ENCODE measurements at regions not wholly inside any gene's neighbourhood (a gene's known extent, or its start where the extent isn't known, plus 50 kb on each side); places are given as distances from the start of the nearest gene placed in this dataset.

DNA sequence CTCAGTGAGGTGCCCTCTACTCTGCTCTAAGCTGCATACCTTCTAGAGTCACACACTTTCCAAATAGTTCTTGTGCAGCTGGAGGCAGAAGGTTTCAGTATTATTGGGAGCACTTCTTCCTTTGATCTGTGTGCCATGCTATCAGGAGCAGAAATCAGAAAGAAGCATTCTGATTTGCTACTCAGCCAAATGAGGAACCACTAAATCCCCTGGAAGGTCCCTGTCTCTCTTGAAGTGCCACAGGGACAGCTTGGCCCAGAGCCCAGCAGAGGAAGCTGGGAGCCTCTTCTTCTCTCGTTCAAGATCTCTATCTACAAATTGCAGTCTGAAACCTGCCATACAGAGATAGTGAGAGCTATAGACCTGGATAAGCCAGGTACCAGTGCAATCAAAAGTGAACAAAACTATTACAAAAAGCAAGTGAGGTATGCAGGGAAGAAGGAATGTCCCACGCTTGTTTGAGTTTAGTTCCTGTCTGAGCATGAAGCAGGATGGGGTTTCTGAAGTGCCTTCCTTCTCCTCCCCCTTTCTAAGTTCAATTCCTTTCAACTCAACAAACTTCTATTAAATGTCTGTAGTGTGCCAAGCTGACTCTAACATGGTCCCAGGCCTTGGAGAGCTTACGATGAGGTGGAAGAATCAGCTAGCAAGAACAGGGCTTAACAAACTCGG is 100.9 kb upstream of the PARP11 start:
- DNase-seq, result no peak
- peak in 1 of 4 donors; percentile 37 for ATAC-seq
- no peak for FAIRE-seq
- no peaks in the 10 kb centered on the region for H3K9me3 ChIP-seq
- TF ChIP-seq, protein P1, sequence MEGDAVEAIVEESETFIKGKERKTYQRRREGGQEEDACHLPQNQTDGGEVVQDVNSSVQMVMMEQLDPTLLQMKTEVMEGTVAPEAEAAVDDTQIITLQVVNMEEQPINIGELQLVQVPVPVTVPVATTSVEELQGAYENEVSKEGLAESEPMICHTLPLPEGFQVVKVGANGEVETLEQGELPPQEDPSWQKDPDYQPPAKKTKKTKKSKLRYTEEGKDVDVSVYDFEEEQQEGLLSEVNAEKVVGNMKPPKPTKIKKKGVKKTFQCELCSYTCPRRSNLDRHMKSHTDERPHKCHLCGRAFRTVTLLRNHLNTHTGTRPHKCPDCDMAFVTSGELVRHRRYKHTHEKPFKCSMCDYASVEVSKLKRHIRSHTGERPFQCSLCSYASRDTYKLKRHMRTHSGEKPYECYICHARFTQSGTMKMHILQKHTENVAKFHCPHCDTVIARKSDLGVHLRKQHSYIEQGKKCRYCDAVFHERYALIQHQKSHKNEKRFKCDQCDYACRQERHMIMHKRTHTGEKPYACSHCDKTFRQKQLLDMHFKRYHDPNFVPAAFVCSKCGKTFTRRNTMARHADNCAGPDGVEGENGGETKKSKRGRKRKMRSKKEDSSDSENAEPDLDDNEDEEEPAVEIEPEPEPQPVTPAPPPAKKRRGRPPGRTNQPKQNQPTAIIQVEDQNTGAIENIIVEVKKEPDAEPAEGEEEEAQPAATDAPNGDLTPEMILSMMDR (IDR thresholded peaks at IDR 0.05), result no peak
- no peaks in the 10 kb centered on the region for H3K36me3 ChIP-seq
- no peaks in the 10 kb centered on the region for H3K27me3 ChIP-seq
- intact Hi-C loops (cut with DNase I), result no loop called here
- WGBS, 2 donors, result 67 to 70% methylated on average over 4 of the region's 4 CpGs
- H3K4me3 ChIP-seq, result no peak overlapping the region
- H3K27ac ChIP-seq, result no peak overlapping the region
- H3K4me1 ChIP-seq, result no peaks in the 10 kb centered on the region

DNA sequence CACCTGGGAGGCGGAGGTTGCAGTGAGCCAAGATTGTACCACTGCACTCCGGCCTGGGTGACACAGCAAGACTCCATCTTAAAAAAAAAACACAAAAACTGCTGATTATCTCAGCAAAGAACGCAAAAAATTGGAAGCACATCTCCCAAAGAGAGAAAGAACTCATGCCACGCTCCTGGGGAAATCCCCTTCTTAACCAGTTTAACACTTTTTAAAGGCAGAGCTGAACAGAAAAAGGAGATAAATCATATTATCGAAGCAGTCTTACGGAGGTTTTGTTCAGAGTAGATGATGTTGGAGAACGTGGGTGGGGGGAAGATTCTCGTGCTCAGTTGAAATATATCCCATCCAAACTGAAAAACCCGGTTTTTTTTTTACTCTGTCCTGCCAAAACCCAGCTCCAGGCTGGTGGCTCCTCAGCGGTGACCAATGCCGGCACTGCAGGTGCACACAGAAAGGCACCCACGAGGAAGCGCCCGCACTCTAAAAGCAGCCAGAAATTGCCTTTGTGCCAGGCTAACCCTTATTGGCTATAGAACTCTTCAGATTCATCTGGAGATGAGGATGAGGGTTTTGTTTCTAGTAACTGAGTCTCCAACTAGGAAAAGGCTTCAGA is 100.2 kb upstream of the PARP11 start:
- WGBS, 2 donors, result 78 to 86% methylated on average over 14 of the region's 14 CpGs

DNA sequence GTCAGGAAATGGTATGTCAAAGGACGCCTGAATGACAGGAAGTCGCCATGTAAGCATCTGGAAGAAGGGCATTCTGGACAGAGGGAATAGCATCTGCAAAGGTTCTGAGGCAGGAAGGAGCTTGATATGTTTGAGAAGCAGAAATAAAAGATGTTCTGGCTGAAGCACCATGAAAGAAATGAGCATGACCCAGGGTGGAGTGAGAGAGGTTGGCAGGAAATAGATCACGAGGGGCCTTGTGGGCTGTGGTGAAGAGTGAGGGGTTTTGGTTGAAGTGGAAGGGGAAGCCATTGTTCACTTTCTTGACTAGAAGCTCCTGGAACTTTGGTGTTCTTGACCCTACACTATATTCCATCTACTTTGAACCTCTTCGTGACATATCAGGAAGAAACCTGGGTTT is 99.4 kb upstream of the PARP11 start:
- no peak for FAIRE-seq
- H3K4me1 ChIP-seq, result no peaks in the 10 kb centered on the region

More for the DNA sequence above, 100.2 kb upstream of the PARP11 start:
- no peaks in the 10 kb centered on the region for H3K4me1 ChIP-seq
- intact Hi-C loops (cut with DNase I), result no loop called here
- DNase-seq, result no peak
- no peak for FAIRE-seq
- TF ChIP-seq, protein P1 (IDR thresholded peaks at IDR 0.05), result no peak
- H3K9me3 ChIP-seq, result no peaks in the 10 kb centered on the region
- no peak for ATAC-seq
- H3K4me3 ChIP-seq, result no peak overlapping the region
- no peak overlapping the region for H3K27ac ChIP-seq
- no peaks in the 10 kb centered on the region for H3K36me3 ChIP-seq
- no peaks in the 10 kb centered on the region for H3K27me3 ChIP-seq

DNA sequence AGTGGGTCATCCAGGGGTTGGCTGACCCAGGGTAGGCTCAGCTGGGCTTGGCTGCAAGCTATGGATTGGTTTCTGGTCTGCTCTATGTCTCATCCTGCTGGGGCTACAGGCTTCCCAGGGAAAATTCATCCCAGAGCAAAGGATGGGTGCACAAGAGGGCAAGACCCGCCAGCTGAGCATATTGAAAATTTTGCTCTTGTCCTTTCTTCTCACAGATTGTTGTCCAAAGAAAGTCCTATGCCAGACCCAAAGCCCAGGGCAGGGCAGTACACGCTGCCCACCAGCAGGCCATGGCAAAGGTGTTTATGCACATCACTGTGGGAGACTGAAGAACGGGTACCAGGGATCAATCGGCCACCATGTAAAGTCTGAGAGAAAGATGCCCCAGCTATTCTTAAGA is 95.3 kb upstream of the PARP11 start:
- intact Hi-C loops (cut with DNase I), result no loop called here
- TF ChIP-seq, protein P1 (IDR thresholded peaks at IDR 0.05), result no peak
- Histone ChIP-seq H3K9me3 (no peaks in the 10 kb centered on the region), H3K4me1 (no peaks in the 10 kb centered on the region), H3K27ac (no peak overlapping the region), H3K36me3 (no peaks in the 10 kb centered on the region), H3K4me3 (no peak overlapping the region), H3K27me3 (no peaks in the 10 kb centered on the region)
- 82 to 86% methylated on average over 4 of the region's 4 CpGs for WGBS, 2 donors
- no peak for ATAC-seq
- no peak for FAIRE-seq
- no peak for DNase-seq

More for the DNA sequence above, 99.4 kb upstream of the PARP11 start:
- no peak for DNase-seq
- intact Hi-C loops (cut with DNase I), result no loop called here
- no peak overlapping the region for H3K4me3 ChIP-seq
- H3K36me3 ChIP-seq, result no peaks in the 10 kb centered on the region
- H3K27me3 ChIP-seq, result no peaks in the 10 kb centered on the region
- H3K27ac ChIP-seq, result no peak overlapping the region
- WGBS, 2 donors, result 71 to 76% methylated on average over 4 of the region's 4 CpGs
- TF ChIP-seq, protein P1 (IDR thresholded peaks at IDR 0.05), result no peak
- no peak for ATAC-seq
- H3K9me3 ChIP-seq, result no peaks in the 10 kb centered on the region

DNA sequence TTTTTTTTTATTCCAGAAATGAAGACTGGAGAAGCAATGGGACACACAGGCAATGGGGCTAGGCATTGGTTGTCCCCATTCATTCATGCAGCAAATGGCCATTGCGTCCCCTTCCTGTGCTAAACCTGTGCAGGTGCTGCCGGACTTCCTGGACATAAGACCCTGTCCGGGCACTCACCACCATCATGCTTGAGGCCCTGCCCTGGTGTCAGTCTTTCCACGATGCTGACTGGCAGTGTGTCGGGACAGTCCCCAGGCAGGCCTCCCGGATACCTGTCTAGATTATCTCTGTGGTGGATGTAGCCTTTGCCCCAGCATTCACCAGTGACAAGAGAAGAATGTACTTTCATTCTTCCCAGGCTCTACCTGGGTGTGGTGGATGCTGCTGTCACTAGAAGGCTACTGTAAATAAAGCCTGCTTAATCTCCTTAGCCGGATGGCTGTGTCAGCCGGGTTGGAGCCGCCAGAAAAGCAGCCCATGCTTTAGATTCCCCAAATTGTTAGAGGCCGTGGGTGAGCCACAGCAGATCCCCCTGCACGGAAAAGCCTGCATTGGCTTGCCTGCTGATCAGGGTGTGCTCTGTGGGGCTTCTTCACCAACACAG is 94.5 kb upstream of the PARP11 start:
- H3K4me1 ChIP-seq, result no peaks in the 10 kb centered on the region
- TF ChIP-seq, protein P1 (IDR thresholded peaks at IDR 0.05), result no peak
- intact Hi-C loops (cut with DNase I), result no loop called here
- WGBS, 2 donors, result 66 to 69% methylated on average over 11 of the region's 11 CpGs
- FAIRE-seq (no peak), DNase-seq (no peak), ATAC-seq (no peak)
- H3K9me3 ChIP-seq, result no peaks in the 10 kb centered on the region
- H3K4me3 ChIP-seq, result no peak overlapping the region
- no peaks in the 10 kb centered on the region for H3K27me3 ChIP-seq
- H3K36me3 ChIP-seq, result no peaks in the 10 kb centered on the region
- no peak overlapping the region for H3K27ac ChIP-seq

Data from pancreas (tissue), 10 donors.